Astrocyte (in vitro differentiated cells and primary cell): ENCODE measurements at regions not wholly inside any gene's neighbourhood (a gene's known extent, or its start where the extent isn't known, plus 50 kb on each side); places are given as distances from the start of the nearest gene placed in this dataset.

ENCODE experiments used
- CTCF ChIP-seq: IDR thresholded peaks from 2 replicates; pipeline ENCODE4 v1.5.1; 2011; ENCODE audit warnings: low read depth, mild to moderate bottlenecking, inconsistent platforms, low read length, moderate library complexity; ENCODE audit not compliant: insufficient read depth
- EZH2 ChIP-seq: IDR thresholded peaks from 2 replicates; pipeline ENCODE4 v1.6.1; 2012; ENCODE audit warnings: mild to moderate bottlenecking, low read length, inconsistent platforms; ENCODE audit not compliant: insufficient read depth

DNA sequence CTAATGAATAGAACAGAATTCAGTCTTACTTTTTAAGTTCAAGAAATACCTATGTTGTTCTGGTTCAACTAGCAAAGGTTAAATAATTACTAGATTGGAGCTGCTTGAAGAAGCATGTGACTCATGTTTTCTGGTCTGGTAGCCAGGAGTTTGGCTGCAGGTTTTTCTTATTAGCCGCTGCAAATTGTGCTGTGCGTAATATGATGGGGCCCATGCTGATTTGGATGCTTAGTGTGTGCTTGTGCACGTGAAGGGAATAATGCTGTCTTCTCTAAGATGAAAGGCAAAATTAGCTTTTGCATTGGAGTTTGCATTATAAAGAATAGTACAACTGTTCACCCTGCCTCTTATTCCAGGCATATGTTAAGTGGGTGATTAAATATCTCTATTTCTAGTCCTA, 219.6 kb downstream of the SNCA start:
- TF ChIP-seq CTCF (no peak), EZH2 (no peak)
